DOHH2 (cell line): ENCODE measurements at regions not wholly inside any gene's neighbourhood (a gene's known extent, or its start where the extent isn't known, plus 50 kb on each side); places are given as distances from the start of the nearest gene placed in this dataset.

ENCODE experiments used
- H3F3A ChIP-seq: fragments of 200-600 bp; sonication (generic), shearing (Covaris generic); 2 replicates; pipeline ENCODE4 v1.6.0; 2016; ENCODE audit warnings: antibody characterized with exemption, mild to moderate bottlenecking; ENCODE audit not compliant: control insufficient read depth, insufficient read depth
- H3K27ac ChIP-seq: fragments of 200-600 bp; sonication (generic); 2 replicates; pipeline ENCODE4 v1.5.1; 2014; ENCODE audit warnings: low read depth, mild to moderate bottlenecking, low read length, moderate library complexity
- H3K27me3 ChIP-seq: fragments of 200-600 bp; sonication (generic); 2 replicates; pipeline ENCODE4 v1.6.1; 2014; ENCODE audit warnings: mild to moderate bottlenecking, low read length, mixed read lengths; ENCODE audit not compliant: control insufficient read depth
- H3K36me3 ChIP-seq: fragments of 200-600 bp; sonication (generic); 2 replicates; pipeline ENCODE4 v1.6.1; 2014; ENCODE audit warnings: mild to moderate bottlenecking, low read length, moderate library complexity, mixed read lengths; ENCODE audit not compliant: control insufficient read depth
- H3K4me1 ChIP-seq: fragments of 200-600 bp; sonication (generic); 2 replicates; pipeline ENCODE4 v1.6.1; 2014; ENCODE audit warnings: mild to moderate bottlenecking, low read length, mixed read lengths; ENCODE audit not compliant: control insufficient read depth
- H3K4me2 ChIP-seq: fragments of 200-600 bp; sonication (generic); 2 replicates; pipeline ENCODE4 v1.6.0; 2014; ENCODE audit warnings: mild to moderate bottlenecking, low read length, moderate library complexity
- H3K4me3 ChIP-seq: fragments of 200-600 bp; sonication (generic); 2 replicates; pipeline ENCODE4 v1.5.1; 2014; ENCODE audit warnings: mild to moderate bottlenecking, low read length, mixed read lengths
- H3K79me2 ChIP-seq: fragments of 200-600 bp; sonication (generic); 2 replicates; pipeline ENCODE4 v1.6.1; 2014; ENCODE audit warnings: mild to moderate bottlenecking, low read length, mixed read lengths; ENCODE audit not compliant: control insufficient read depth
- H3K9me2 ChIP-seq: fragments of 200-600 bp; sonication (generic); replicated peaks from 2 replicates; pipeline ENCODE4 v1.6.1; 2014; ENCODE audit warnings: mild to moderate bottlenecking, low read length, mixed read lengths; ENCODE audit not compliant: control insufficient read depth
- H3K9me3 ChIP-seq: fragments of 200-600 bp; sonication (generic); 2 replicates; pipeline ENCODE4 v1.6.1; 2014; ENCODE audit warnings: antibody characterized with exemption, low read length, mixed read lengths; ENCODE audit not compliant: control insufficient read depth, insufficient read depth
- H4K20me1 ChIP-seq: fragments of 200-600 bp; sonication (generic); 2 replicates; pipeline ENCODE4 v1.6.0; 2014; ENCODE audit warnings: low read depth, mild to moderate bottlenecking, antibody characterized with exemption, low read length, moderate library complexity; ENCODE audit not compliant: control insufficient read depth, insufficient read depth
- CTCF ChIP-seq: fragments of 200-600 bp; sonication (generic); IDR thresholded peaks from one replicate; pipeline ENCODE4 v1.5.1; 2014; ENCODE audit warnings: antibody characterized with exemption, mild to moderate bottlenecking, low read depth, low read length; ENCODE audit not compliant: poor library complexity, severe bottlenecking
- EZH2phosphoT487 ChIP-seq: fragments of 200-600 bp; sonication (generic); IDR thresholded peaks from 2 replicates; pipeline ENCODE4 v1.6.1; 2017; ENCODE audit warnings: borderline replicate concordance, mild to moderate bottlenecking, antibody characterized with exemption, low read length, moderate library complexity, mixed read lengths

GRCh38 chr1:228990906-228991569 lies 255.8 kb downstream of the RHOU start:
- TF ChIP-seq CTCF (no peak), EZH2phosphoT487 (no peak)
- Histone ChIP-seq H3F3A (no peaks in the 10 kb centered on the region), H3K27me3 (peaks cover 21% of the 10 kb centered on the region), H3K4me1 (no peaks in the 10 kb centered on the region), H3K4me3 (no peak overlapping the region), H3K4me2 (no peak overlapping the region), H3K9me3 (no peaks in the 10 kb centered on the region), H3K79me2 (no peaks in the 10 kb centered on the region), H3K9me2 (no peaks in the 10 kb centered on the region), H3K36me3 (no peaks in the 10 kb centered on the region), H3K27ac (no peak overlapping the region), H4K20me1 (no peaks in the 10 kb centered on the region)

- Histone ChIP-seq H3K36me3 (no peaks in the 10 kb centered on the region), H3K4me3 (no peak overlapping the region), H3K4me2 (no peak overlapping the region), H3K27ac (no peak overlapping the region), H3K9me3 (no peaks in the 10 kb centered on the region), H3F3A (no peaks in the 10 kb centered on the region), H3K4me1 (no peaks in the 10 kb centered on the region), H3K9me2 (no peaks in the 10 kb centered on the region), H3K79me2 (no peaks in the 10 kb centered on the region), H4K20me1 (no peaks in the 10 kb centered on the region), H3K27me3 (peaks cover 21% of the 10 kb centered on the region)
- TF ChIP-seq EZH2phosphoT487 (no peak), CTCF (no peak)
Observed at GRCh38 chr1:228992044-228992443, 256.8 kb downstream of the RHOU start.

DNA sequence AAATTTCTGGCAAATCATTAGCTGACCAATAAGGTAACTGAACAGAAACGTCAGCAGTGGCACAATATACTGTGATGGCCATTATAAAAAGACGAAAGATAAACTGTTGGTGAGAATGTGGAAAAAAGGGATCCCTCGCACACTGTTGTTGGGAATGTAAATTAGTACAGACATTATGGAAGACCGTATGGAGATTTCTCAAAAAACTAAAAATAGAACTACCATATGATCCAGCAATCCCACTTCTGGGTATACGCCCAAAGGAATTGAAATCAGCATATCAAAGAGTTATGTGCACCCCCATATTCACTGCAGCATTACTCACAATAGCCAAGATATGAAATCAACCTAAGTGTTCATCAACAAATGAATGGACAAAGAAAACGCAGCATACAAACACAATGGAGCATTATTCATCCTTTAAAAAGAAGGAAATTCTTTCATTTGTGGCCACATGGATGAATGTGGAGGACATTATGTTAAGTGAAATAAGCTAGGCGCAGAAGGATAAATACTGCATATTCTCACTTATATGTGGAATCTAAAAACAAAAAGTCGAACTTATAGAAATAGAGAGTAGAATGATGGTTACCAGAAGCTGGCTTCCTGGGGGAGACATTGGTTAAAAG lies 257.7 kb downstream of the RHOU start:
- Histone ChIP-seq H3K4me1 (no peaks in the 10 kb centered on the region), H3K27ac (no peak overlapping the region), H3K79me2 (no peaks in the 10 kb centered on the region), H3K9me2 (no peaks in the 10 kb centered on the region), H3K27me3 (peaks cover 21% of the 10 kb centered on the region), H4K20me1 (no peaks in the 10 kb centered on the region), H3K4me2 (no peak overlapping the region), H3F3A (no peaks in the 10 kb centered on the region), H3K36me3 (no peaks in the 10 kb centered on the region), H3K4me3 (no peak overlapping the region), H3K9me3 (no peaks in the 10 kb centered on the region)
- TF ChIP-seq EZH2phosphoT487, result no peak
- TF ChIP-seq CTCF, result no peak
